GM21528 (cell line): ENCODE measurements at regions not wholly inside any gene's neighbourhood (a gene's known extent, or its start where the extent isn't known, plus 50 kb on each side); places are given as distances from the start of the nearest gene placed in this dataset.
"Not testable (repeated sequence)": the region's sequence is repeated elsewhere in the genome, so short reads cannot be mapped to it uniquely, and the experiment has no call there.

Source experiments
- ATAC-seq: cut with Tn5 transposase; IDR thresholded peaks from one replicate; pipeline ENCODE4 v1.9.1; 2021; ENCODE audit warnings: mild to moderate bottlenecking, moderate library complexity; ENCODE audit not compliant: unreplicated experiment, low FRiP score

DNA sequence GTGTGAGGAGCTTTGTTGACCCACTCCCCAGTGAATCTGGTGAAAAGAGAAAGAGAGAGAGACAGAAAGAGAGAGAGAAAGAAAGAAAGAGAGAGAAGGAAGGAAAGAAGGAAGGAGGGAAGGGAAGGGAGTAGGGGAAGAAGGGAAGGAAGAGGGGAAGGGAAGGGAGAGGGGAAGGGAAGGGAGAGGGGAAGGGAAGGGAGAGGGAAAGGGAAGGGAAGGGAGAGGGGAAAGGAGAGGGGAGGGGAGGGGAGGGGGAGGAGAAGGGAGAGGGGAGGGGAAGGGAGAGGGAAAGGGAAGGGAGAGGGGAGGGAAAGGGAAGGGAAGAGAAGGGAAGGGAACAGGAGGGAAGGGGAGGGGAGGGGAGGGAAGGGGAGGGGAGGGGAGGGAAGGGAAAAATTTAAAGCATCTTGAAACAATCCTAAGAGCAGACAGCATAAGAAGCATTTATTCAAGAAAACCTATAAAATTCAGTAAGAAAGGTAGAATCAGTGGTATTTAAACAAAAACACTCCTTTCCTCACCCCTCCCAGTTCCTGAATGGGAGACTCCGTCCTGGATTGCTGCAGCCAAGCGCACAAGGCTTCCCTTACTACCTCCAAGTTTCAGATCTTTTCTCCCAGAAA, 846.2 kb upstream of the POM121L12 start:
- no peak for ATAC-seq

DNA sequence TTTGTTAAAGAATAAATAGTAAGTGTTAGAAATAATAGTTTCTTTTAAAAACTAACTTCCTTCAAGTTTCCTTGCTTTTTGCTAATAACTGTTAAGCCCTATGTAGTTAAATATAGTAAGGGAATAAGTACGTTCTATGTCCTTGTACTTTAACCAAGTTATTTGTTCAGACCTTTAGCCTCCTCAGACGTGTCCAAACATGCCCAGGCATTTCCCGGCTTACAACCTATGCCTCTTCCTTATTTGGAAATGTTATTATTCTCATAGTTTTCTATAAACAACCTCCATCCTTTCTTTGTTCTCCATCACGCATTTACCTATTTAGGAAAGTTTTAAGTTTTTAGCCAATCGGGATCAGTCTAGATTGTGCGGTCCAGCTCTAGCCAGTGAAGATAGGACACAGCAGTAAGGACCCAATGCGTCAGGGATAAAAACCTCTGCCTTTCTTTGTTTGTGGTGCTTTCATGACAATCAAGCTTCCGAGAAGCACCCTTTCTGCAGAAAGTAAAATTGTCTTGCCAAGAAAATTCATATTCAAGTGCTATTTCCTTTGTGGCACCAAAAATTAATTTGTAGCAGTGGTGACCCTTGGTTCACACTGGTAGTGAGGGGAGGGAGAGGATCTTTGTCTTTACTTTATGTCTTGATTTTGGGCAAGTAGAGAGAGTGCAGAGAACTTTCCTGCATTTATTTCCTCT, 851.3 kb upstream of the POM121L12 start:
- ATAC-seq, result no peak

DNA sequence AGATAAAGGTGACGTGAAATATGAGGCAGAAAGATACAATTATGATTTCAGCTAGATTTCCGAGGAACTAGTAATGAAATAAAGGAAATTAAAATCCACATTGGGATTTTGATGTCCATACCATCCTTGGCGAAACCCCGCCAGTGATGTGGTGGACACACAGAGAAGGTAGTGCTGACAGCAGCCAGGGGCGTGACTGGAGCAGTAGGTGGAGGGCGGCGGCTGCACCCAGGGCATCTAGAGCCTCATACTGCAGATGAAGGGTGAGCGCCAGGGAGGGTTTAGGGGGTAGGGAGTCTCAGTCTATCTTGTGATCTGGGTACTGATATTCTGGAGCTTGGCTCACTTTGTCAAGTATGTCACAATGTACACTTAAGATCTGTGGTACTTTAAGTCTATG, 855.5 kb upstream of the POM121L12 start:
- ATAC-seq, result no peak

DNA sequence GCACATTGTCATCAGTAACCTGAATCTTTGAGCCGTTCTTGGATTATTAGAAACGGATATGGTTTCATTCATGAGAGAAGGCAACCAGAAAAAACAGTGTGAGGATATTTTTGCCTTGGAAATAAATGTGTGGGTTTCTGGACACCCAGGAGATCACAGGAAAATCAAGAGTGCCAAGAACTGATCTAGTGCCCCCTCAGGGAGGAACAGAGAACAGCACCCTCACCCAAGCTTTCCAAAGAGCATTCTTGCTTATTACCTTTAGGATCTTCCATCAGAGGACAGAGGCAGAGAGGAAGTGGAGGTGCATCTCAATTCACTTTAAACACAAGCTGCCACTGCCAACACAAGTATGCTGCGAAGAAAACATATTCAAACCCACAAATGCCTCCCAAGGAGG, 851.5 kb upstream of the COBL start:
- ATAC-seq, result no peak

DNA sequence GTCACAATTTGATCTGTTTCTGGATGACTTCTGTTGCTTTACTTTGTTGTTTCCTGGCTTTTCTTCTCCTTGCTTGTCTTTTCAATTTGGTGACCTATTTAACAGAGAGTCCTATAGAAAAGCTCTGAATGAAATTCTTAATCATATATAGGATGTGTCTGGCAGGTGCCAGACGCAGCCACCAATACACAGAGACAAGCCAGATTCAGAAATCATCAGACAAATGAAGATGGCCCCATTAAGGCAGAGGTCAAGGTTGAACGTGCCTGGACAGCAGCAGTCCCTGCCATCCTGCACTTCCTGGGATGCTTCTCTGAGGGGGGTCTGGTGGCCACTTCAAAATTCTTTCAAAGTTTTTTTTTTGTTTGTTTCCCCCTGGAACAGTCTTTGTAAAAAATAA, 846.7 kb upstream of the COBL start:
- no peak for ATAC-seq

DNA sequence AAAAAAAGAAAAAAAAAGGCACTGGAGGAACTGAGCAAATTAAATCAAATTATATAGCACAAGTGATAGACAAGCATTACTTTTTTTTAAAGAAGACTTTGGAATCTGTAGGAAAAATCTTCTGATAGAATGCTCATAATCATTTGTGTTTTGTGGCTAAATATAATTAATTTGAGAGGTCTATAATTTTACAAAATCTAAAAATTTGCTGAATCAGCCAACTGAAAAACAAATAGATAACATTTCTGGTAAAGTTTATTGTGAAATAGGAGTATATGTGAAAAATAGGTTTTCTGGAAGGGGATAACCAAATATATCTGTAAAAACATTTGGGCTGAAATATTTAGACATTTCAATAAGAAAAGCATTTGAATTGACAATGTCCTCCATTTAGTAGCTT, 844.9 kb upstream of the COBL start:
- ATAC-seq, result no peak

DNA sequence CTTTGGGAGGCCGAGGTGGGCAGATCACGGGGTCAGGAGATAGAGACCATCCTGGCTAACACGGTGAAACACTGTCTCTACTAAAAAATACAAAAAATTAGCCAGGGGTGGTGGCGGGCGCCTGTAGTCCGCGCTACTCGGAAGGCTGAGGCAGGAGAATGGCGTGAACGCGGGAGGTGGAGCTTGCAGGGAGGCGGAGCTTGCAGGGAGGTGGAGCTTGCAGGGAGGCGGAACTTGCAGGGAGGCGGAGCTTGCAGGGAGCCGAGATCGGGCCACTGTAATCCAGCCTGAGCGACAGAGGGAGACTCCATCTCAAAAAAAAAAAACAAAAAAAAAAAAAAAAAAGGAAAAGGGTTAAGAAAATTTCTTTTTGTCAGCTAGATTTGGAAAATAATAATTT, 842.8 kb upstream of the COBL start:
- not testable (repeated sequence) for ATAC-seq

DNA sequence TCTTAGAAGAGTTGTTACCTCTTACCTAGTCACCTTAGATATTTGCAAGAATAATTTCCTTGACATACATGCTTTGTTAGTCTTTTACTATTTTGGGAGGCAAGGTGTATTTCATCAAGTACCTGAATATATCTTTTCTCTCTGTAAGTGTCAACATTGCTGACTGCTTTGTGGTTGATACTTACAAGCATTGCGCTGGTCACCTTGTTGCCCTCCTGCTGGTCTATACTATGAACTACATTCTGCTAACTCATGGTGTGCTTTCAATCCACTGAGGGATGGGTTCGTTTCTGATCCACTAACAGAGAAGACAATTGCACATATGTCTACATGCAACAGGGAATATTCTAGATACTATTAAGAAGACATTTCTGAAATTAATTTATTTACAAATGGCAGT, 837.8 kb upstream of the COBL start:
- ATAC-seq, result no peak

DNA sequence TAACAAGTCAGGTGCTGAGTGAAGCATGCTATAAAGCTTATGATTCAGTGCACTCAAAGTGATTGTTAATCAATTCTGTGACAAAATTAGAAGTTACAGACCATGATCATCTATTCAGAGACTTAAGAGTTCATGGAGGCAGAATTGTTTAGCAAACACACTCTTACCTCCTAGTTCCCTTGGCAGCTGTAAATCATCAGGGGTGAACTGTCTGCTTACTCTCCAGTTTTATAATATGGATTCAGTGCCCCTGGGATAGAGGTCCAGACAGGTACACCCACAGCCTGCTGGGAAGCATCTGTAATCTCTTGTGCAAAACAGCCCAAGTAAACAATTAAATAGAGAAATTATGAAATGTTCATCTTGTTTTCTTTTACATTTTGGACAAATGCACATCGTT, 835.0 kb upstream of the COBL start:
- no peak for ATAC-seq

DNA sequence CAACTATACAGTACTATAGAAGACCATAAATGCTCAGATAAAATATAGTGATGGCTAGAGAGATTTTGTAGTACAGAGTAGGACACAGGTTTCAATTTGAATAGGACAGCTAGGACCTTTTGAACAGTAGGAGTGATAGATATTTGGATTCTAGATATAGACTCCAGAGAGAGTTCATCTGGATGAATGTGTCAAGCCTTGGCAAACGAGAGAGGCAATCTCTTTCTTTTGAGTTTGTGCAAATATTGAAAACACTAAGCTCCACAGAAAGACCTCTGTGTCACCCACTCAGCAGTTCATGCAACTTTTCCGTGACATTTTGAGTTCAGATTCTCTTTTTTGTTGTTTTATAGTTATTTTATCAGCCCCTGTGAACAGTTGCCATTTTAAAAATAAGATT, 834.3 kb upstream of the COBL start:
- ATAC-seq, result no peak

DNA sequence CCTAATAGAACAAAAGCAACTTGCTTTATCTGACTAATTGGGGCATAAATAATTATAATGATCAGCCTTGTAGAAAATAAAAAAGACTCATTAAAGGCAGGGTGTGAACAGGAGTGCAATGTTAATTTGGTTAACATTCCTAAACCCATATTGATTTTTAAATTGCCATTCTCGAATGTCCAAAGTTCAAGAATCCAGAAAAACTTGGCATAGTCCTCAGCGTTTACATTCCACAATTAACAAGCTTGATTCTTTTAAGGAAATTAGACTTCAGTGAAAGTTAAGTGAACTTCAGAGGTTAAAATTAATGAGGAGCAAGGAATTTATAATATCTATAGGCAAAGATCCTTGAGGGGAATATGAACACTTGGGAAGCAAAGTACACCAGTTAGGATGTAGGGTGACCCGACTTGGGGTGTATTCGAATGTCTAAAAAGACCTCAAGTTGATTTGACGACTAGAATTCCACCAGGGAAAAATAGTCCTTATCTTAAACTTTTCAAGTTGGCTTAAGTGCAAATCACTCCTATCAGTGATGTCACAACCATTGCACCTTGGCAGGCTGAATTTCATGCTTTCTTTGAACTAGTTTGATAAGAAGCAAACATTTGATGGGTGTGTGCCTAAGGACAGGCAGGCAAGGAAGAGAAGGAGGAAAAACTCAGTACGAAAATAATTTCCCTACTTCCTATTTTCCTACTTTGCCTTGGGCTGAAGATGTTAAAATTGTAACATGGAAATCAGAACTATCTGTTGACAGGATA, 830.4 kb upstream of the COBL start:
- no peak for ATAC-seq

DNA sequence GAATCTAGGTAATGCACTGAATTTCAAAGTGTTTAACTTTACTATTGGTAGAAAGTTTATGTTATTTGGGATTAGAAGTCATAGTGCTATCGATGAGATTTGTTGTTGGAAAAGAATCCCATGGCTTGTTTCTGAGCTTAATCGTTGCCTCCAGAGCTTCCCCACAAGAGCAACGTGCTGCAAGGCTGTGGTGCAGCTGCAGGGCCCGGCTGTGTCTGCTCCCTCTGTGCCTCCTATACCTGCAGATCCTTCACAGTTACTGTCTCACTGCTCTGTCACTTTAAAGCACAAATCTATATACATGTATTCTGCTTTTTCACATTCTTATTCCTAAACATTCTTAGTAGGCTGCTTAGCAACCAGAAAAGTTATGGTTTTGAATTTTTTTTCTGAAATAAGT, 826.6 kb upstream of the COBL start:
- no peak for ATAC-seq

DNA sequence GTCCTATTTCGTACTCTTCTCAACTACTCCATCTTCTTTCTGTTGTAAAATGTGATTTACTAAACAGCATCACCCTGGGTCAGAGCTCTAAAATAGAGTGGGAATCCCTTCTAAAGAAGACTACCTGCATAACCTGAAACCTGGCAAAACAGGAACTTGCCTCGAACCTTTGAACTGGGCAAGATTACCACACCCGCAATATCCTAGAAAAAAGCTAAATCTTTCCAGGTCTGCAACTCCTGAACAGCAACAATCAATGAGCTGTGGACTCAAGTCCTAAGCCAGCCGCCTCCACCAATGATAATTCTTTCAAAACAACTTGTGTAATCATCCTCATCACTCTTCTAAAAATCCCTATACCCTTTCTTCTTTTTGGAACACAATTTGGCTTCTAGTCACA, 824.2 kb upstream of the COBL start:
- ATAC-seq, result no peak

DNA sequence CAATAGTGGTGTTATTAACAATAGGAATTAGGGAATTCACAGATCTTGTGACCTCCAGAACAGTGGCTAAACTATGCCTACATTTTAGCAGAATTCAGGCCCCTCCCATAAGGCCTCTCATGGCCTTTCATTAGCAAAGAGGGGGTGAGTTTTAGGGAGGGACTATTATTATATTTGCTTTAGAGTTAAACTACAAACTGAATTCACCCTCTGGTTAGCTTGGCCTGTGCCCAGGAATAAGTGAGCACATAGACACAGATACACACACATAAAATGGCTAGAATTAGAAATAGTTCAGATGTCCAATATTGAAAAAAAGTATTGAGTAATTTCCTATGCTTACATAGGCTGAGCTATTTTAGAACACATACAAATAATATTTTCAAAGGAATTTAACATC, 818.8 kb upstream of the COBL start:
- no peak for ATAC-seq

DNA sequence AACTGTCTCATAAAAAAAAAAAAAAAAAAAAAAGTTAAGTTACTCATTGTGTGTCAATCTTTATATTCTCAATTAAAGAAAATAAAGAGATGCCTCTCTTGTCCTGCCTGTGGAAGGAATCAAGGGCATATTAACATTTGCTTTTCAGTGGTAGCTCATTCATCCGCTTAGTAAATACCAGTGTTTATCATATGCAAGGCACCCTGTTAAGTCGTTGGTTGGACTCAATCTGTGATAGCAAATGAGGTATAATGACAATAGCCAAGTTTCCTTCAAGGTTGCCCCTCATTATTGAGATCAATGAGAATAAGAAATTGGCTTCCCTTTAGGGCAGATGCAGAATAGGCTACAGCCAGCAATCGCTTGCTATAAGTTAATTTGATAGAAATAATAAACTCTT, 812.7 kb upstream of the COBL start:
- ATAC-seq, result no peak

DNA sequence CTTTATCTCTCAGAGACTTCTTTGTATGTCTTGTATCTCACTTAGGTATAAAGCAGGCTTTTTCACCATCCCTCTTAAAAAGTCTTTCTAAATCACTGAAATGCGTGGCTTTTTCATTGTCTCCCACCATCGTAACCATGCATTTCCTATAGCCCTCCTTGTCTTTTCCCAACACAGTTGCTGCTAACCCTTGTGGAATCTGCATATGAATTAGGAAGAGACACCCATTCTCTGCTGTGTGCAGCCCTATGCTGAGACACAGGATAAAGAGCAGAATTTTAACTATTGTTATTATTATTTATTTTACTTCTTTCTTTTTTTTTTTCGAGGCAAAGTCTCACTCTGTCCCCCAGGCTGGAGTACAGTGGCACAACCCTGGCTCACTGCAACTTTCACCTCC, 804.3 kb upstream of the COBL start:
- no peak for ATAC-seq

DNA sequence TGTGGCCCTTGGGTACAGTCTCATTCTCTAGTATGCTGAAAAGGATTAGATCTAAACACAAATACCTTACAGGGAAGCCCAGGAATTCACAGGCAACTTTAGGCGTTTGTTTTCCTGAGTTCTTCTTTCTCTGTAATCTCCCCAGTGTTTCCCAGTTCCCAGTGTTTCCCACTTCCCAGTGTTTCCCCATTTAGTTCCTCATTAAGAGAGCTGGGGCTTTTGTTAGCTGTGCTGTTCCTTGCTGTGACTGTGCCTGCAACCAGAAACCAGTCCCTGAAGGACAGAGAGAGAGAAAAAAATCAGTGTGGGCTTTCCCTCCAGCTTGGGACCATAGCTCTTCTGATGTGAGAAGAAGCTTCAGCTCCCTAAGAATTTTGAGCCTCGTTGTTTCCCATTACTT, 802.9 kb upstream of the COBL start:
- ATAC-seq, result no peak

DNA sequence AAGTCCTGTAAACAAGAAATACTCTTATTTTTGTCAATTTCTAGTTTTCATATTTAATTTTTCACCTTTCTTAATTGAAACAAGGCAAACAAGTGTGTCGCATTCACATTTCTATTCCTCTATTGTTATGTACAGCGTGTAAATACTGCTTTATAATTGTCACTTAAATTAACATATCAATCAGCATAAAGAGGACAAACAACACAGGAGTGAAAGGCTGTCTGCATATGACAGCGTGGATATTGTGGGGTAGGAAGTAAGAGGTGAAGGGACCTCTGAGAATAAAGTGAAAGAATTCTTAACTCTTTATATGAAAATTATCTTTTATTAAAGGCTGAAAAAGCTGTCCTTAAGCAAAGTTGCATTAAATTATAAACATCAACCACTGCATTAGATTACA, 797.9 kb upstream of the COBL start:
- no peak for ATAC-seq

DNA sequence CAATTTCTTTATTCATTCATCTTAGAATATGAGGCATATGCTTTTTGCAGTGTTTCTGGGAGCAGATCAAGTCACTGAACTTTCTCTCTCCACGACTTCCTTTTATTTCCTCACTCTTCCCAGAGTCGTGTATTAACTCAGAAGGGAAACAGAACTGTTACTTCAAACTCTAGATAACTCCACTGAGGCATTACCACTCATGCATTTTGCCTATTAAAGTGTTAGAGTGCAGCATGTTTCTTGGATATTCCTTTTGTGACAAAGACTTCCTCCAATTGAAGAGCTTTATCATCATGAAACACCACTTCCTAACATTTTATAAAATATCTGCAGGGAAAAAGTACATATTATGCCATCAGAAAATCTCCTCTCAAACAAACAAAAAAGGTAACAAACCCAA, 797.4 kb upstream of the COBL start:
- no peak for ATAC-seq

DNA sequence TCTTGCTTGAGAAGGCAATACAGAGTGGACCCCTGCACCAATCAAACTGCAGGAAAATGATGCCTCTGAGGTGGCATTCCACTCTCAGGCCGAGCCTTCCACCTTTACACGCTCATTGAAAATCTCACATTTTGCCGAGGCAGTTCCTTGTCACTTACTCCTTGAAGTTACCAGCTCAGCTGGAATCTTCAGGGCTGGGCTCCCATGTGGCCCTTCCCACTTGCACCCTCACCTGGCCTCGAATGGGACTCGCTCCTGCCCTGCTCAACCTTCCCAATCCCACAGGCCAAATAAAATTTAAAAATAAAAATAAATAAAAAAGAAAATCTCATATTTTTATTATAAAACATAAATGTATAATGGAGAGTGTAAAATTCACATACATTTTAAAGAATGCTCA, 790.7 kb upstream of the COBL start:
- ATAC-seq, result no peak

DNA sequence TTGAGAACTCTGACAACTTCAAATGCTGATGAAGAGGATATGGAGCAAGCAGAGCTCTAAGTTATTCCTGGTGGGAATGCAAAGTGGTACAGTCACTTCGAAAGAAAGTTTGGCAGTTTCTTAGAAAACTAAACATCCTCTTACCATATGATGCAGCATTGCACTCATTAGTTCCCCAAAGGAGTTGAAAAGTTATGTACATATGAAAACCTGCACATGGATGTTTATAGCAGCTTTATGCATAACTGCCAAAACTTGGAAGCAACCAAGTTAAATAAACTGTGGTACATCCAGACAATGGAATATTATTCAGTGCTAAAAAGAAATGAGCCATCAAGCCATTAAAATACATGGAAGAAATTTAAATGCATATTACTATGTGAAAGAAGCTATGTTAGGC, 779.3 kb upstream of the COBL start:
- no peak for ATAC-seq

DNA sequence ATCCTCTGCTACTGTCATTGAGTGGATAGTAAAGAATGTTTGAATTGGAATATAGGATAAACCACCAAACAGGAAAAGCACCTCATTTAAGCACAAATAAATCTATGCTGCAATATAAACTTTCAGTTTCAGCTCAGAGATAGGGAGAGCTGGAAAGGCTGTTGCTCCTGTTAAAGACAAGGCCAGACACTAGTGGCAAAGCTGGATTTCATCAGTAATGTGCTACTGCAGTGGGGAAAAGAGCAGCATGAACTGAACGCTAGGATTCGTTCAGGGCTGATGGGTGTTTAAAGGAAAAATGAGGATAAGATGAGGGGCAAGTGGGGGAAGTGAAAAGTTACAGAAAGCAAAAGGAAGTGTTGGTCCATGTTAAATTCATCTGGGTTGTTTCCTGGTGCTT, 775.4 kb upstream of the COBL start:
- no peak for ATAC-seq
